Neural cell (in vitro differentiated cells): ENCODE measurements at regions not wholly inside any gene's neighbourhood (a gene's known extent, or its start where the extent isn't known, plus 50 kb on each side); places are given as distances from the start of the nearest gene placed in this dataset.

Experiments
- EP300 ChIP-seq: fragments of 450-650 bp; conservative IDR thresholded peaks from 2 replicates; pipeline ENCODE4 v1.6.1; 2014; ENCODE audit warnings: antibody characterized with exemption, mild to moderate bottlenecking, moderate library complexity; ENCODE audit not compliant: poor library complexity, severe bottlenecking
- EZH2 ChIP-seq: fragments of 200-600, 300-800 bp; shearing (Covaris generic), sonication (generic); IDR thresholded peaks from 2 replicates; pipeline ENCODE4 v1.6.1; 2014; ENCODE audit warnings: antibody characterized with exemption, low read length, borderline replicate concordance, mild to moderate bottlenecking; ENCODE audit not compliant: insufficient read depth, poor library complexity, severe bottlenecking
- MXI1 ChIP-seq: fragments of 450-650 bp; conservative IDR thresholded peaks from 2 replicates; pipeline ENCODE4 v1.6.1; 2014; ENCODE audit warnings: antibody characterized with exemption, mild to moderate bottlenecking; ENCODE audit not compliant: poor library complexity, severe bottlenecking
- POLR2AphosphoS5 ChIP-seq: IDR thresholded peaks from 2 replicates; pipeline ENCODE4 v1.6.1; 2012
- RAD21 ChIP-seq: fragments of 450-650 bp; conservative IDR thresholded peaks from 2 replicates; pipeline ENCODE4 v1.6.1; 2014; ENCODE audit warnings: antibody characterized with exemption, mild to moderate bottlenecking, moderate library complexity
- SMC3 ChIP-seq: fragments of 450-650 bp; conservative IDR thresholded peaks from 2 replicates; pipeline ENCODE4 v1.6.1; 2014; ENCODE audit warnings: antibody characterized with exemption, mild to moderate bottlenecking, moderate library complexity; ENCODE audit not compliant: poor library complexity
- TF ChIP-seq, protein P1 (sequence below): fragments of 450-650 bp; IDR thresholded peaks from 2 replicates; pipeline ENCODE4 v1.5.1; 2014; ENCODE audit warnings: antibody characterized with exemption, mild to moderate bottlenecking, moderate library complexity; ENCODE audit not compliant: poor library complexity, severe bottlenecking
- TF ChIP-seq, protein P2 (sequence below): IDR thresholded peaks from 2 replicates; pipeline ENCODE4 v1.6.1; 2012; ENCODE audit warnings: borderline replicate concordance

DNA sequence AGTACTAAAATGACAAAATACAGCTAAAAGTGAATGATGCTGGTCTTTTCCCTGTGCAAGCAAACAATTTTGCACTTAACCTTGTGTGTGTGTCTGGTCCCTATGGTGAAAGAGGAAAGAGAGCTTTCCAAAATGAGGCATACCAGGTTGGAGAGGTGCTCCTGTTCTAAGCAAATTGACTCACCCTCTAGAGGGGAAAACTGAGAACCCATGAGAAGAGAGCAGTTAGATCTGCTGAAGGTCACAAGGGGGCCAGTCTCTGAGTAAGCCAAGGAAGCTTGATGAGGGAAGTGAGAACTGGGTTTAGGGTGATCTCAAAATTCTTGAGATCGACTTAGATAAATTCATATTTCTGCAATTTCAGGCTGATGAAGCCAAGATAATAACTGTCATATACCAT is 157.5 kb upstream of the TBX18 start:
- TF ChIP-seq, protein P1, sequence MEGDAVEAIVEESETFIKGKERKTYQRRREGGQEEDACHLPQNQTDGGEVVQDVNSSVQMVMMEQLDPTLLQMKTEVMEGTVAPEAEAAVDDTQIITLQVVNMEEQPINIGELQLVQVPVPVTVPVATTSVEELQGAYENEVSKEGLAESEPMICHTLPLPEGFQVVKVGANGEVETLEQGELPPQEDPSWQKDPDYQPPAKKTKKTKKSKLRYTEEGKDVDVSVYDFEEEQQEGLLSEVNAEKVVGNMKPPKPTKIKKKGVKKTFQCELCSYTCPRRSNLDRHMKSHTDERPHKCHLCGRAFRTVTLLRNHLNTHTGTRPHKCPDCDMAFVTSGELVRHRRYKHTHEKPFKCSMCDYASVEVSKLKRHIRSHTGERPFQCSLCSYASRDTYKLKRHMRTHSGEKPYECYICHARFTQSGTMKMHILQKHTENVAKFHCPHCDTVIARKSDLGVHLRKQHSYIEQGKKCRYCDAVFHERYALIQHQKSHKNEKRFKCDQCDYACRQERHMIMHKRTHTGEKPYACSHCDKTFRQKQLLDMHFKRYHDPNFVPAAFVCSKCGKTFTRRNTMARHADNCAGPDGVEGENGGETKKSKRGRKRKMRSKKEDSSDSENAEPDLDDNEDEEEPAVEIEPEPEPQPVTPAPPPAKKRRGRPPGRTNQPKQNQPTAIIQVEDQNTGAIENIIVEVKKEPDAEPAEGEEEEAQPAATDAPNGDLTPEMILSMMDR = no peak
- TF ChIP-seq RAD21 (no peak), POLR2AphosphoS5 (no peak), EZH2 (no peak), EP300 (no peak), MXI1 (no peak), SMC3 (no peak)
- TF ChIP-seq, protein P2, sequence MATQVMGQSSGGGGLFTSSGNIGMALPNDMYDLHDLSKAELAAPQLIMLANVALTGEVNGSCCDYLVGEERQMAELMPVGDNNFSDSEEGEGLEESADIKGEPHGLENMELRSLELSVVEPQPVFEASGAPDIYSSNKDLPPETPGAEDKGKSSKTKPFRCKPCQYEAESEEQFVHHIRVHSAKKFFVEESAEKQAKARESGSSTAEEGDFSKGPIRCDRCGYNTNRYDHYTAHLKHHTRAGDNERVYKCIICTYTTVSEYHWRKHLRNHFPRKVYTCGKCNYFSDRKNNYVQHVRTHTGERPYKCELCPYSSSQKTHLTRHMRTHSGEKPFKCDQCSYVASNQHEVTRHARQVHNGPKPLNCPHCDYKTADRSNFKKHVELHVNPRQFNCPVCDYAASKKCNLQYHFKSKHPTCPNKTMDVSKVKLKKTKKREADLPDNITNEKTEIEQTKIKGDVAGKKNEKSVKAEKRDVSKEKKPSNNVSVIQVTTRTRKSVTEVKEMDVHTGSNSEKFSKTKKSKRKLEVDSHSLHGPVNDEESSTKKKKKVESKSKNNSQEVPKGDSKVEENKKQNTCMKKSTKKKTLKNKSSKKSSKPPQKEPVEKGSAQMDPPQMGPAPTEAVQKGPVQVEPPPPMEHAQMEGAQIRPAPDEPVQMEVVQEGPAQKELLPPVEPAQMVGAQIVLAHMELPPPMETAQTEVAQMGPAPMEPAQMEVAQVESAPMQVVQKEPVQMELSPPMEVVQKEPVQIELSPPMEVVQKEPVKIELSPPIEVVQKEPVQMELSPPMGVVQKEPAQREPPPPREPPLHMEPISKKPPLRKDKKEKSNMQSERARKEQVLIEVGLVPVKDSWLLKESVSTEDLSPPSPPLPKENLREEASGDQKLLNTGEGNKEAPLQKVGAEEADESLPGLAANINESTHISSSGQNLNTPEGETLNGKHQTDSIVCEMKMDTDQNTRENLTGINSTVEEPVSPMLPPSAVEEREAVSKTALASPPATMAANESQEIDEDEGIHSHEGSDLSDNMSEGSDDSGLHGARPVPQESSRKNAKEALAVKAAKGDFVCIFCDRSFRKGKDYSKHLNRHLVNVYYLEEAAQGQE = no peak
